NCI-H69 (cell line): ENCODE measurements at regions not wholly inside any gene's neighbourhood (a gene's known extent, or its start where the extent isn't known, plus 50 kb on each side); places are given as distances from the start of the nearest gene placed in this dataset.

ENCODE experiments used
- DNase-seq: peaks from one replicate; lab custom pipeline; 2025; lab: John Stamatoyannopoulos, UW

DNA sequence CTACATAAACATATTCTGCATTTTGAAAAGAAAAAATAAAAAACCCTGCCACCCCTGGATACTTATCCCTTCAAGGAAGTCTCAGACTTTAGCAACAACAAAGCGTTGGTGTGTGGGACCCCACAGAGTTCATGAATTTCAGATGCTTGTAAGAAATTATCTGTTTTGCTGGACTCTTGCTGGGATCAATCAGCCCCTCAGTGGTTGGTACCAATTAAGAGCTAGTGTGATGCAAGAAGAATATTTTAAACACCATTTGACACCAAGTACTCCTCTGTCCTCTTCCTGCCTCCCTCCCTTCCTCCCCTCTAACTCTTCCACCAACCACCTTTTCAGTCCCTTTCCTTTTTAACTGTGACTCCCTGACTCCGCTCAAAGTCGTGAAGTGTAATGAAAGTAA is 51.5 kb downstream of the SST start:
- DNase-seq = peak; percentile 46

DNA sequence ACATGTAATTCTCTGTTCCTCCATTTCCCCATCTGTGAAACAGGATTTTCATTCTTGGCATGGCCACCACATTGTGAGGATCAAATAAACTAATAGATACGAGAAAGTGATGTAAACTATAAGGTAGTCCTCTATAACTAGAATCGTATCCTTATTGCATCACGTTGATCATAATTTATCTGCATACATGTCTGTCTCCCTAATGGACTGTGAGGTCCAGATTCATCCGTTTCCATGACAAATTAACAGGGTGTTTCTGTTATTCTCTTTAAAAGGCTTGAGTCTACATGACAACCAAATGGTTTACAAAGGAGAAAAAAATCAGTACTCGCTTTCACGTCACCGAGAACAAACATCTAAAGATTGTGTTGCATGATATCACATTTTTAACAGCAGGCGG is 53.0 kb downstream of the SST start:
- DNase-seq = no peak

DNA sequence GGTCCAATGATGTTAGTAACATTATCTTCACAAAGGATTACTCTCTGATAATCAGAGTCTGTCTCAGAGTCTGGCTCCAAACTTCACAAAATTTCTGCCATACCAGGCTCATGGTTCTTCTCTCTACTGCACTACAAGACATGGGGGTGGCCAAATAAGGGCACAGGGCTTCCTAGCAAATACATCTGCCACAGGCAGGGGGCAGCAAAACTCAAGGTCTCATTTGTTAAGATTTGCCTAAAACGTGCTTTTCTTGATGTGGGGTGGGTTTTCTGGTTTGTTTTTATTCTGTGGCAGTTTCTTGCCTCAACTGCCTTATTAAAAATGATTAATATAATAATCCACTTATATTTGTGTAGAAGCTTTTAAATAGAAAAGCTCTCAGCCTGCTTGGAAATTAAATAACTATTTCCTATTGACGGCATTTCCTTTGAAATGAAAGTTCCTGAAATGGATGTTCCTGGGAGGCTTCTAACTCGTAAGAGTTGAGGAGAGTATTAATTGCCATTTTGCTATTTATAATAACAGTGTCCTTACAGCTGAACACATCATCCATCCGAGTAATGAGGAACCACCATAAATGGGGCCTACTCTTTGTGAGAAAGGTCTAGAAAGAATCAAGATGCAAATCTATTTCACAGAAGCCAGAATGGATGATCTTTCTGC is 53.8 kb downstream of the SST start:
- DNase-seq = peak; percentile 49

DNA sequence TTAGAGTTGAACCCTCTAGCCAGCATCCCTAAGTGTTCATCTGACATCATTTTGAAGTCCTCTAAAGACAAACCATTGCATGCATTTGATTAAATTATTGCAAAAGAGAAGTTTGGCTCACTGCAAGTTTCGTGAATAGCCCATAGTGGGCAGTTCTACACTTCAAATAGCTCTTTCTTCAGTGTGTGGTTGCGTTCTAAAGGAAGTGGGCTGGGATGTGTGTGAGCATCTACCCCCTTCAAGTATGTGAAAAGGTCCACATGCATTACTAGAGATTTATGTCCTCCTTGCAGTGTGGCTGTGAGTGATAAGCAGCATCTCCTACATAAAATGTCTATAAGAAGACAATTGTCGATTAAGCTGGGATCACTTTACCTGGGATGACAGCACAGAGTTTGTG is 54.6 kb downstream of the SST start:
- DNase-seq = no peak

DNA sequence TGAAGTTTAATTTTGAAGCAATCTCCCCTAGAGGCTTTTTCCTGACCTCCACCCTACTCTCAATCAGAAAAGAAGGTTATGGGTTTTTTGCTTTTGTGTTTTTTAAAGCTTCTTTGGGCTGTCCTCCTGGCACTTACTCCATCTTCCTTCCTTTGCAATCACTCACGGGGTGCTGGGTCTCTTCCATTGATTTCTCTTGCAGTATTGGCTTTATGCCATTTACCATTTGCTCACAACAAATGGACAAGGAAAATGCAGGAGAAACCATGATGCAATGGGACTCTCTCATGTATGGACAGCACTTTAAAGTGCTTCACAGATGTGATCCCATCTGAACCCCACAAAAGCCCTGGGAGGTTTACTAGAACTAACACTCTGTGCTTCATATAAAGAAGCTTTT is 57.5 kb downstream of the SST start:
- DNase-seq = no peak

DNA sequence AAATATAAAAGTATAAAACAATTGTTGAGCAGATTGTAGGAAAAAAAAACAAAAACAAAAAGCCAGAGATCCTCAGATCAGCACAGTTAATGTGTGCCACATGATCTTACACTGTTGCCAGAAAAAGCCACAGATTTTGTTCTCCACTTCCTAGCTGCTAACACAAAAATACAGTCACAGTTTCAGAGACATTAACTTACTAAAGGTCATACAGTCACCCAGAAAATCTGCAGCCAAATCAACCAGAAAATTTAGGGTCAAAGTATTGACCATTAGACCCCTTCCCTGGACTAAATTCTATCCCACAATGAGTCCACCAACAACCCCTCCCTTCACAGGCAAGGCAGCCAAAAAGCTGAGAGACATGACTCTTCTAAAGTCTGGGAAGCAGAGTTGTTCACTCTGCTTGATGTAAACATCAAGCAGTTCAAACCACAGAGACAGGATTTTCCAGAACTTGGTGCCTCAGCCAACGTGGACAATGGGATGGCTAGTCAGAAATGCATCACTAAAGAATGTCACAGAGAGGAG is 59.1 kb downstream of the SST start:
- DNase-seq = no peak

DNA sequence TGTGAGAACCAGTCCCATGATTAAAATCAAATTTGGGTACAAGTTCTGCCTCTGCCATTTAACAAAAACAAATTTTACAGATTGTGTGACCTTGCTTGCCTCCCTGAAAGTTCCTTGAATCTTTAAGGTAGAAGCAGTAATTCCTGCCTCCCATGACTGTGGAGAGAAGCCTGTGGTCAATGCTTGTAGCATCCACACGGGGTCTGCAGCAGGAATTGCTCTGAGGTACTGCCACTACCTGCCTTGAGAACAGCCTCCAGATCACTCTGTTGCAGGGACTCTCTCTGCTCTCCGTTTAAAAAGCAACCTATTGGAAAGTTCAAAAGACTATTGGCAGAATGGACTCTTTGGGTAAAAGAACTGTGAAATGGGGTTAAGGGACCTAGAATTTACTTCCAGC is 75.9 kb downstream of the SST start:
- no peak for DNase-seq

DNA sequence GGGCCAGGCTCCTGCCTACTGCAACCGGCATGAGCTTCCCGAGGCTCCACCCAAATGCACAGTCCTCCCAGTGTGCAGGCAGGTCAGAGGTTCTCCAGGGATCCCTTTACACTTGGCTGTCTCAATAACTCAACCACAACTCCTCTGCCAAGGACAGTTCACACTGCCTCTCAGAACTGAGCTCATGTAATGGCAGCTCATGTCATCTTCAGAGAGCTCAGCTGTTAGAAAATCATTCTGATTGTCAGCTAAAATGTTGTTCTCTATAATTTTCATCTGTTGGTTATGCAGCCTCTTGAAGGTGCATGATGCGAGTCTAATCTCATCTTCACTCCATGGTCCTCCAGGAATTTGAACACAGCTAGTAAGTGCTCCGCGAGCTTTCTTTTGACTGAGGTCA is 76.7 kb downstream of the SST start:
- no peak for DNase-seq

DNA sequence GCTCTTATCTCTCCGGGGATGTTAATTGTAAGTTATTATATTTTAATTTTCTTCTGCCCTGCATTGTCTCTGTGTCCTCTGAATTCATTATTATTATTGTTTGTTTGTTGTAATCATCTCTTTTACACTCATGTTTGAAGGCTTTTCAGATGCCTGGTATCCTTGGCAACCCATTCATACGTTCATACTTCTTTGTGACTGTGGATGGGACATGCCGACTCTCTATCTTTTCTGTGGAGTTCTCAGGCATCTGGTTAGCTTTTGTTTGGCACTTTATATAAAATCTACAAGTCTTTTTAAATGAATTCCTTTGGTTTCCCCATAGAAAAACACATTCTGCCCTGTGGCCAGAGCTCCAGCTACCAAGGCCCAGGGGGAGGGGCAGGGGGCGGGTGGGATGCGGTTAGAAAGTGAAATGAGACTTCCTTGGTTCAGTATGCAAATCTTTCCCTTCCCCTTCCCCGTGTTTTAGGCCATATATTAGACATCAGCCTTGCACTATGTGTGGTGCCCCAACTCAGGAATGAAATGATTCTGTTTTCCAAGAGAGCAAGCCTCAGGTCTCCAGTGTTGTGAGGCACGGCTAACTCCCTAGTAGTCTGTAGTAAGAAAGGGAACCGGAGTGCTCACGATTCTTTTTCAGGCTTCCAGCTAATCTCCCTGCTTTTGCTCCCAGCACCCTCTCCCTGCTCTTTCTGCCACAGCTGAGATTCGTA is 79.2 kb downstream of the SST start:
- DNase-seq = no peak

DNA sequence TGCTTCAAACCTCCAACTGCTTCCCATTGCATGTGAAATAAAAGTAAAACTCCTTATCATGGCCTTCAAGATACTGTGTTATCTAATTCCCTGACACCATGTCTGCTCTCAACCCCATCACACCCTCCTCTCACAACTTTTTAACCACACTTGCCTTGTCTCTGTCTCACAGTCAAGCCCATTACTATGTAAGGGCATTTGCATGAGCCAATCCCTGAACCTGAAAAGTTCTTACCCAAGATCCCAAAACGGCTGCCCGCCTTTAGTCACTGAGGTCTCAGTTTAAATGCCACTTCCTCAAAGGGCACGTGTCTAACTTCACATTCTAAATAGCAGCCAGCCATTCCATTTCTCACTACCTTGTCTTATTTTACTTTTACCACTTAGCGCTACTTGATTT is 83.1 kb downstream of the SST start:
- no peak for DNase-seq

DNA sequence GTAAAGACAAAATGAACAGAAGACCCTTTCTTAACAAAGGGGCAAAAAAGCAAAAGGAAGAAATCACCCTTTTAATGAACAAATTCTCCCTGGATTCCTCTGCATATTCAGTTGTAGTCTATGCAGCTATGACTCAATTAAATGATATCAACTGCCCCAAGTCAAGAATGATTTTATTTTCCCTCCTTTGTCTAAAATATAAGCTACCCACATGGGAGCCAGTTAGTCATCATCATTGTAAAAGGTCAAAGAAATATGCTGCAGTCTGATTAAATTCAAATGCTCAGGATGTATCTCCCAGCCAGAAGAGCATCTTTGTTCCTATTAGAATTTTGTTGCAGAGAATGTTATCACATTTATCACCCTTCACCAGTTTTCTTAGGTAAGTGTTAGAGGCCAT is 84.0 kb downstream of the SST start:
- no peak for DNase-seq

DNA sequence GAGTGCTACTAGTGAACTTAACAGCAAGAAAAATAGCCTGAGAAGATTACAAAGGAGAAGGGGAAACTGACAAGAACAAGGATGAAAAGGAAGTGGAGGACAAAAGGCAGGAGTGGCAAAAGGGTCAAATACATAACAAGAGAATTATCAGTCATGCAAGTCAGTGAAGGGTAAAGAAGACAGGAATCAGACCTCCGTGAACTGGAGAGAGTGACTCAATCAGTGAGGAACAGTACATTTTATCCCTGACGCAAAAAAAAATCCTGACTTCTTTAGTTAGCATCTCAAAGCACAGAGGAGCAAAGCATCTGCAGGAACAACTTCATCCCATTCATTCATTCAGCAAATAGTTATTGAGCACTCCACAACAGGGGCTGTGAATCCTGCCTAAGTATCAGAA is 97.8 kb downstream of the SST start:
- no peak for DNase-seq

DNA sequence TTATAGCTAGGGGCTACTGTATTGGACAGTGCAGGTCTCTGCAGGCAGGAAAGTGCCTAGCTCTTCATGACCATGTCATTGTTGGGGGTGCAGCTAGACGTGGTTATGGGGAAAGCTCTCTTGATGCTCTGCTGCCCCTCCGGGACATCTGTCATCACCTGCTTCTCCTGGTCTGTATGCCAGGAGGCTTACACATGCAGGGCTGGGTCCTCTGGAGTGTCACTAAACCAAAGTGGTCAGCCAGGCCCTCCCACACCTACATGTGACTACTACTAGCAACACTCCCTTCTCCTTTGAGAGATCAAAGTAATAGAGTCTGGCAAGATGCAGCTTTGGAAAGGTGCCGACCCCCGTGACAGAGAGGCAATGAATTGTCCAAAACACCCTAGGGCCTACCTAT is 98.5 kb downstream of the SST start:
- no peak for DNase-seq

DNA sequence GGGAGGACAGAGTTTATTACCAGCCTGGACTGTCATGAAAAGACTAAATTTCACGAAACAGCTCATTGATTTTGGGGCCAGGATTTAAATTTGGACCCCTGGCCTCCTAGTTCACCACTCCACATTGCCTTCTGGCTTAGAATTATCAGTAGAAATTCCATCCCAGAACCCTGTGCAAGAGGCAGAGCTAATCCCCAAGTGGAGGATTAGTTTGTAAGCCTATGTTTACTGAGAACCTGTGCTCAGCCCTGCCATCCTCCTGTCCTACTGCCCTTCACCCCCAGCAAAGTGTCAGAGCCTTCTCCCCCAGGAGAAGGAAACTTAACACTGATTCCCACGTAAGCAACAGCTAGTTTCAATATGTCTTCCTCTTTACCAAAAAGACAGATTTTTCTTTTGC is 99.4 kb downstream of the SST start:
- DNase-seq = no peak

DNA sequence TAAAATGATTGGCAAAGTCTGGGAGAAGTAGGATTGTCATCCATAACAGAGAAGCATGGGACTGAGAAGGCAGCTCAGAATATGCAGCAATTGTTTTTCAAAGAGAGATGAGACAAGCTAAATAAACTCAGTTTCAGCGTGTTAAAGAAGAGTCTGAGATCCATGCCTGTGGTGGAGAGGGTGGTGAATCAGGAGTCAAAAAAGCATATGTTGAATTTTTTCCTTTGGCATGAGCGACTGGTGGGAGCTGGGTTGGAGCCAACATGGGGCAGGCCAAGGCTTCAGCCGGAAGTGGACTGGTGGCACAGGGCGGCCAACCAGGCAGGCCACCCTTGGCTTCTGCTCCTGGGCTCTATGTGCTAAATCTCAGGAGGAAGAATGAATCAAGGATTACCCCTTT is 102.0 kb downstream of the SST start:
- no peak for DNase-seq

DNA sequence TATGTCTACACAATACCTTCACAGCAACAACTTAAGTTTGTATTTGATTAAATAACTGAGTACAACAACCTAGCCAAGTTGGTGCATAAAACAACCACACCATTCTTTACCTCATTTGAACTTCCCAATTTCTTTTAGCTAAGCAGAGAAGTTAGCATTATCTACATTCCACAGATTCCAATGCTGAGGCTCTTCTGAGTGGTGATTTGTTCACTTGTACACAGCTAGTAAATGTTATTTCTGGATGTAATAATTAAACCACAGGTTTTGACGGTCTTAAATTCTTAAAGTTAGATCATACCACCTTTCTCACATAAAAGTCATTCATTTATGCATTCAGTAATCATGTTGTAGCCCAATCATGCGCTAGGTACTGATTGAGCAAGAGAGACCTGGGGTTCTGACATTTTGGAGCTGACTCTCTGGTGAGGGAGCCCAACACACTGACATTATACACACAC is 102.5 kb downstream of the SST start:
- DNase-seq = no peak

DNA sequence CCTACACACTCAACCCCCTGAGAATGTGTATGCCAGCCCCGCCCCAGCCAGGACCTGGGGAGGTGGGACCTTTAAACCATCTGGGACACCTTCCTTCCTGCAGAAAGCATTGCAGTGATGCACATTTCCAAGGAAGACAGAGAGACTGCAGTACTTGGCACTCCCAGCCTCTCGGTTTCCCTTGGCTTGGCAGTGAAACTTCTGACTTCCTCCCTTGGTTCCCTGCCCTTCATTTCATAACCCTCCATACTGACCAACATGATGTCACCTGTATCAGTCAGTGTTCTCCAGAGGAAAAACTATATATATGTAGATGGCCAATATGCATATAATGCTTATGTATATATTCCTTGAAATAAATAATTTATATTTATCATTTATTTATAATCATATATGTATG is 103.2 kb downstream of the SST start:
- DNase-seq = no peak

DNA sequence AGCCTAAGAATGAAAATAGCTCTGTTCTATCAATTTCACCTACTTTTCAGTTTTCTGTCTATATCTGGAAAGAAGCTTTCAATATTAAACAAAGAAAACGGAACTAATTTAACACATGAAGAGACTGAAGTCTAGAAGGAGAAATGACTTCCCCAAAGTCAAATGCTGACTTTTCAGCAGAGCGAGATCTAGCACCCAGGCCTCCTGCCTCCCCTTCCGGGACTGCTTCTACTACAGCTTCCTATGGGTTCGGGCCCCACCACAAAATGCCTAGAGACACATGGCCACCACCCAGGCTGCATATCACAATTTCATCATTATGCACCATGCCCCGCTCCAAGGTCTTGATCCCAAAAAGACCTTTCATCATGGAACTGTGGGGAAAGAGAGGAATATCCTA is 104.5 kb downstream of the SST start:
- no peak for DNase-seq

DNA sequence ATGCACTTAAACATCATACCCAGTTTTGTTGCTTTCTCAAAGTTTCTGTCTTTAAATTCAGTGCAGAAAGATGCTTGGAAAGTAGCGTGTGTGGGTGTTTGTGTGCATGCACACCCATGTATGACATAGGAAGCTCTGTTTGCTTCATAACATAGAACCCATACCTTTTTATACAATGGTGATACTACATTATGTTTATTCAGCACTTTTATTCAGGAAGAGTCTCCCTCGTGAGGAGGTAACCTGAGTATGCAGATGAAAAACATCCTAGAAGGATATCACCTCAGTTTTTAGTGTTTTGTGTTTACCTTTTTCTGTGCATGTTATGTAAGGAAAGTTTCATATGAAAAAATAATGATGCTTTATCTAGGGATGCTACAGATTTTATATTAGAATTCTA is 111.2 kb downstream of the SST start:
- DNase-seq = no peak

DNA sequence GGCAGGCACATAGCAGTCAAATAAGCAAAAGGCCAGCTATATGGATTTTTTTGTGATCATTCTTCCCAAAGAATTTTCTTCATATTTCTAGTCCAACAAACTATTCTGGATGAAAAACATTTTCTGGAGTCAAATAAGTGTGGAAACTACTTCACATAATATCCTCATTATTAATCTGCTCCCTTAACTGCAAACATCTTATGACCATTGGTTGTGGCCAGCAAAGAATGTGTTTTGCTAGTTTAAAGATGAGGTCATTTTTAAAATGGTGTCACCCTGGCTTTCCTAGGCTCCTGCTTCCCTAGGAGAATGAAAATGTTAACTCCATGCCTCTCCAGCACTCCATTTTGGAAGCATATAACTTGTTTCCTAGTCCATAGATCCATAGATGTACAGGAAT is 118.8 kb downstream of the SST start:
- DNase-seq = no peak

DNA sequence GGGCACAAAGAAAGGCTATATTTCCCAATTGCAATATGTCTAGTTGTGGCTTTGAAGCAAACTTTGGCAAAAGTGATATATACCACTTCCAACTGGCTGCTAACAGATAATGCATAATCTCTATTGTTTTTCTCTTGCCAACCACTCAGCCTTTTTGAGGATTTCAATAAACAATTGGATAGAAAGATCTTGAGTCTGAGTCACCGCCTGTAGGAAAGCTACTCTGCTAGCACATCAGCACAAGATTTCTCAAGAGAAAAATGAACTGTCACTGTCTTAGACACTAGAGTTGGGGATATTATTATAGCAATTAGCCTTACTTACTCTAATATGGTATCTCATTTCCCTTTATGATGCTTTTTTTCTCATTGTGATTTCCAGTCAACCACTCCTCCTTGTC is 119.7 kb downstream of the SST start:
- no peak for DNase-seq

DNA sequence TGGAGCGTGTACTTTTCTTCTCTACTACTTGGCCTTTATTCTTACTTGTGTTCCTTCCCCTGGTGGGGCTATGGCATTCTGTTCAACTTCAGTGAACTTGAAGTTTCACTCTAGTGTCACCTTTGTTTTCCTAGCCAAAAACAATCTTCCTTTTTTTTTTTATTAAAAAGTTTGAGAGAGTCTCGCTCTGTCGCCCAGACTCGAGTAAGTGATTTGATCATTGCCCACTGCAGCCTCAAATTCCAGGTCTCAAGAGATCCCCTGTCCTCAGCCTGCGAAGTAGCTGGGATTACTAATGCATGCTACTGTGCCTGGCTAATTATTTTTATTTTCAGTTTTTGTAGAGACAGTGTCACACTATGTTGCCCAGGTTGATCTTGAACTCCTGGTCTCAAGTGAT is 124.8 kb downstream of the SST start:
- DNase-seq = no peak

DNA sequence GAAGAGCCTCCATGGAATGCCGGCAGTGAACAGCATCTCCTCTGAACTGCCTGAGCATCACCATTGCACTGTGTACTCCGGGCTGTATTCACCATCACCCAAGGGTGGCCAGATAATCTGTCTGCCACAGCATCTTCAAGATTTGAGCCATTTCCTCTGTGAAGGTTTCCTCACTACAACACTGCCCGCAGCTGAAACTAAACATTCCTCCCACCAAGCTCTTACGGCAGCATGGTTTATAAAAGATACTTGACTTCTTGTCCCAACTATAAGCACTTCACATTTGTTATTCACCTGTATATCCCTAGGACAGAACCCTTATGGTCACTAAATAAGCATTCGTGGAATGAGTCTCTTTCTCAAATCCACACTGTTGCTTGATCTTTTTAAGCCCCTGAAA is 125.9 kb downstream of the SST start:
- DNase-seq = no peak

DNA sequence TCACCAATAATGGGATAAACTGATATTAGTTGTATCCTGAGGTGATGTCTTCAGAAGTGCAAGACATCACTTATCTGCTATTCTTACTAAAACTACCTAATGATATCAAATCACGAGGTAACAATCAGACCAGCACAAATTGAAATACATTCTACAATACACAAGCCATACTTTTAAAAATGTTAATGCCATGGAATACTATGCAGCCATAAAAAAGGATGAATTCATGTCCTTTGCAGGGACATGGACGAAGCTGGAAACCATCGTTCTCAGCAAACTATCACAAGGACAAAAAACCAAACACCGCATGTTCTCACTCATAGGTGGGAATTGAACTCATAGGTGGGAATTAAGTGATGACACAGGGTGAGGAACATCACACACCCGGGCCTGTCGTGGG is 129.3 kb downstream of the SST start:
- no peak for DNase-seq
